ENCODE measurements at regions not wholly inside any gene's neighbourhood (a gene's known extent, or its start where the extent isn't known, plus 50 kb on each side); places are given as distances from the start of the nearest gene placed in this dataset.

DNA sequence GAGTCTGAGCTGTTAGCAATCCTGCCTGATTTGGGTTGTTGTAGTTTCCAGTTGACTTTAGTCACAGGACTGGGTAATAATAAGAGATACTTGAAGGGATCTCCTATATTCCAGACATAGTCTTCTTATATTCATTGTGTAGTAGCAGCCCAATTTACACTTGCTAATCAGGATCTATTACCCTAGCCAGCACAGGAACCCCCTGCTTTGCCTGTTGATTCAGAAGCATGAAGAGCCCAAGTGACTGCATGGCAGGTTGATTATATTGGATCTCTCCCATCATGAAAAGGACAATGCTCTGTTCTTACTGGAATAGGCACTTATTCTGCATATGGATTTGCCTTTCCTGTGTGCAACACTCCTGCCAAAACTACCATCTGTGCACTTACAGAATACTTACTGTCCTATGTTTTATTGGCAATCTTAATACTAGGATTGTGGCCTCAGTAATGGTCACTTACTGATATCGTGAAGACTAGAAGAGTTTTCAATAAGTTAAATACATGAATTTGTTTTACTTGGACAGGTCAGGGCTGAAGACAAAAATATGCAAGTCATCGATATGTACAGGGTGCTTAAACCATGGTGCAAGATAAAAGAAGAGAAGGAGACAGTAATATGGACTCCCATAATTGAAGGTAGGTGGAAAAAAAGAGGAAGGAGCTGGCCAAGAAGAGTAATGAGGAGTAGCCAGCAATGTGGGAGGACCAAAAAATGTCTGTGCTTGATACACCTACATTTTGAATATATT is 304.1 kb downstream of the MCTP2 start:
- in situ Hi-C loops (cut with HindIII; ENCODE audit: low pct_unique_long_range_greater_than_20kb, low sequenced_read_pairs): no loop called here
- no peak for TF ChIP-seq JUND (IDR thresholded peaks at IDR 0.05; ENCODE audit: low read depth)
- DNase-seq (ENCODE audit: low read depth in 1 of 2, low spot score in 1 of 2): no peak

DNA sequence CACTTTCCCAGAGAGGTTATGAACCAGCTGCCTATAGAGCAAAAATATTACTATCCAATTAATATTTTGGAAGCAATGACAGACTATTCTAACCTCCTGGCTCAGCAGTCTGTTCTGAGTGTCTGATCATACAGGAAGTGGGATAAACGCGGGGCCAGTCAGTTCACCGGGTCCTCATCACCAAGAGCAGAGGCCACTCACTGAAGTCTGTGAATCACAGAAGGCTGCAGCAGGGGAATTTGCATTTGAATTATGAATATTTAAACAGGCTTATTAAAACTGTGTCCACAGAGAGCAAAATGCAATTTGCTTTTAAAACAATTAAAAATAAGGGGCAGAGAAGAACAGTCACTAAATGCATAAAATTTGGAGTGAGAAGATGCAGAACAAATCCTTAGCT is 305.2 kb downstream of the MCTP2 start:
- in situ Hi-C loops (cut with HindIII; ENCODE audit: low pct_unique_long_range_greater_than_20kb, low sequenced_read_pairs): no loop called here
- DNase-seq (ENCODE audit: low read depth in 1 of 2, low spot score in 1 of 2): no peak
- TF ChIP-seq JUND (IDR thresholded peaks at IDR 0.05; ENCODE audit: low read depth): no peak

DNA sequence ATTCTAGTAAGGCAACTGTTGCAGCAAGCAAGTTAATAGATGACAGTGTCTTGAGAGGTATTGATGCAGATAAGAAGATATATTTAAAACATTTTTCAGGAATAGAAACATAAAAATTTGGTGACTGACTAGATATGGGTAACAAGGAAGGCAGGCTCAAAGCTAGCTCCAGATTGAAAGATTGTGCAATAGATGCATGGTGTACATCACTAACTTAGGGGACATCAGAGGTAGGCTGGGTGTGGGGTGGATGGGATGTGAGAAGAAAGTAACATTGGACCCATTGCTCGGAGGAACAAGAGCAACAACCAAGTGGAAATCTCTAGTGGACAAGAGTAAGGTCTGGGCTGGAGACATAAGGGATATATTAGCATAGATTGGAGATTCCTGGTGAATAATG is 306.9 kb downstream of the MCTP2 start:
- DNase-seq (ENCODE audit: low read depth in 1 of 2, low spot score in 1 of 2): no peak
- no peak for TF ChIP-seq JUND (IDR thresholded peaks at IDR 0.05; ENCODE audit: low read depth)
- in situ Hi-C loops (cut with HindIII; ENCODE audit: low pct_unique_long_range_greater_than_20kb, low sequenced_read_pairs): no loop called here

DNA sequence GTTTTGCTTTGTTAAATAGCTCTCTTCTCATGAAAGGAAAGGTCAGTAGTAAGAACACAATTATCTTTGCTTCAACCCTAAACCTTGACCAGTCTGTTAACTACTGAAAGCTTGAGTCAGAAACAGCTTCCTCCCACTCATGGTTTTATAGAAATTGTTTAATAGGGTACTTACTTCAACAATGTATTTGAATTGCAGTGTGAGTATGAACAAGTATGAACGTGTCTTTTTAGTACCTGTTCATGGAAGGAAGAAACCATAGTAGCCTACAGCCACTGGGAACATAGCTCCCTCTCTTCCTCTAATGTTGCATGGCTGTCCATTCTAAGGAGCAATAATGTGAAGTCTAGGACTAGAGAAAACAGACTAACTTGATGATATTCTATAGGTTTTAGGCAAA is 311.0 kb downstream of the MCTP2 start:
- no peak for DNase-seq (ENCODE audit: low read depth in 1 of 2, low spot score in 1 of 2)
- in situ Hi-C loops (cut with HindIII; ENCODE audit: low pct_unique_long_range_greater_than_20kb, low sequenced_read_pairs): no loop called here
- TF ChIP-seq JUND (IDR thresholded peaks at IDR 0.05; ENCODE audit: low read depth): no peak

DNA sequence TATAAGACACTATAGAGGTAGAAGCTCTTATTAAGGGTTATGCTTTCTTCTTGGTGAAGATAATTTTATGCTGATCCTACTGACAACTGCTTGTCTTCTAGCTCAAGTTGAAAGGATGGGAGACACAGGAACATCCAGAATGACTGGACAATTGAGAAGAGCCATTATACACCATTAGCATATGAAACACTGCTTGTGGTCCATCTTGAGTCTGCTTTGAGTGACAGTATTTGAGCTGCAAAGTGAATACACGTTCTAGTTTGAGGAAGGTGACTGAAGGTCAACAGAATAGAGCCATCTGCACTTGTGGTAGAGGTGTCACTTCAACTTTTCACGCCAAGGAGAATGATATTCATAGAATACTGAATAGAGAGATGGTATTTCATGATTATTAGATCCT is 315.4 kb downstream of the MCTP2 start:
- no peak for TF ChIP-seq JUND (IDR thresholded peaks at IDR 0.05; ENCODE audit: low read depth)
- in situ Hi-C loops (cut with HindIII; ENCODE audit: low pct_unique_long_range_greater_than_20kb, low sequenced_read_pairs): no loop called here
- no peak for DNase-seq (ENCODE audit: low read depth in 1 of 2, low spot score in 1 of 2)

DNA sequence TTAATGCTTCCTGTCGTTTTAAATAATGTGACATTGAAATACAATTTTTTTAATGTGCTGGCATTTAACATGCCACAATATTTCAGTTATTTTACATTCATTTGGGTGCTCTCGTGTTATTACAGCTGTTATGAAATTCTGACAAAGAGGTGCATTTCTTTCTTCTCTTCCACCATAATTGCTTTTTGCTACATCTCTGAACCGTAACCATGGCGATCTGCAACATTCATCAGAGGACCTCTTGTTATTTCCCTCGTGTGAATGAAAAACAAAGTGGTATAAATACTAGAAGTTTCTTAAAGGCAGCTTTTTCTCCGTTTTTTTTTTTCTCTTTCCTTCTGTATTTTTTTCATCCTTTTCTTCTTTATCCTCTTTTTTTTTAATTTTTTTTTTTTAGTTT is 316.4 kb downstream of the MCTP2 start:
- no peak for TF ChIP-seq JUND (IDR thresholded peaks at IDR 0.05; ENCODE audit: low read depth)
- DNase-seq (ENCODE audit: low read depth in 1 of 2, low spot score in 1 of 2): no peak
- in situ Hi-C loops (cut with HindIII; ENCODE audit: low pct_unique_long_range_greater_than_20kb, low sequenced_read_pairs): no loop called here

DNA sequence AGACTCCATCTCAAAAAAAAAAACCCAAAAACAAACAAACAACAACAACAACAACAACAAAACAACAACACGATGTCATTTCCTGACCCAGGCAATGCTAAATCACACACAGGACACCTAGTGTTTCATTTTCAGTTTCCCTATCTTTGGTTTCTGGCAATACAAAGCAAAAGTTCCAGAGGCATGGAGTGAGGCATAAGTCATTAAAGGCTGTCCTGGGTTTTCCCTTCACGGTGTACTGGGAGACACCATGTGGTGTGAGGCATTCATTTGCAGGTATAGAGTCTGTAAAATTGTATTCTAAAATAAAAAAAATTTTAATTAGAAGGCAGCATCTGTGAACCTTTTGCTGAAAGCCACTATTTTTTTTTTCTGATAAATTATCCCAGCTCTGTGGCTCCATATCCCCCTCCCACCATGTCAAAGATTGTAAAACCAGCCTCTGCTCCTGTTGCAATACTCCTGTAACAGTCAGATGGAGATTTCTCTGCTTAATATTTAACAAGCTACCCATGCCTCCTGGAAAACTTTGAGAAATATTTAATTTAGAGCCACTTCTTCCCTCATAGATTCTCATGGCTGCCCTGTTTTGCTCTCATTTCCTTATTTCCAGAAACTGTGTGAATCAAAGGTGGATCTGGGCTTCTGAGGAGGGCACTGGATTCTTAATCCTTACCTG is 324.6 kb downstream of the MCTP2 start:
- DNase-seq (ENCODE audit: low read depth in 1 of 2, low spot score in 1 of 2): no peak
- in situ Hi-C loops (cut with HindIII; ENCODE audit: low pct_unique_long_range_greater_than_20kb, low sequenced_read_pairs): no loop called here
- no peak for TF ChIP-seq JUND (IDR thresholded peaks at IDR 0.05; ENCODE audit: low read depth)

DNA sequence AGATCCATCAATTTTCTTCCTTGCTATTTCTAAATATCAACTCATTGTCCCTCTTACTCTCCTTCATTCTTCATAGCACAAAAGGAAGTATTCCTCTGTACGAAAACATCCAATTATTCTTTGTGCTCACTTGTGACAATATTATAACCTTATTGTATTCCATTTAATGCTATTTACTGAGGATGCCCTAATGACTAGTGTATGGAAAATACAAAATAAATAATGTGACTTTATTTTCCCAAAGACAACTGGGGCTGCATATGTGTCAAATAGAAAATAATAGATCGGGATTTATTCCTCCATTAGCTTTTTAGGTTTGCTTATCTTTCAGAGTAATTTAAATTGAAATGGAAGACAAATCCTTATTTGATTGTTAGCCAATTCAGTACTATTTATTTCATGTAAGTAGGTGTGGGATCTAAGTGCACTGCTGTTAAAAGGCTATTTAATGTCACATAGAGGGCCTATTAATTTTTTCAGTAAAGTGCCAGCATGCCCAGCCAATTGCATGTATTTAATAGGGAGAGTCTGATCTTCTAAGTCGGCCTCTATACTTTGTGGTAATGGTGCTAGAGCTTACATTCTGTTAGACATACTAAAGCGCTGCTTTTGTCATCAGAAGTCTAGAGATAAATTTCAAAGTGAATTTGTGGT is 329.8 kb downstream of the MCTP2 start:
- in situ Hi-C loops (cut with HindIII; ENCODE audit: low pct_unique_long_range_greater_than_20kb, low sequenced_read_pairs): no loop called here
- no peak for DNase-seq (ENCODE audit: low read depth in 1 of 2, low spot score in 1 of 2)

DNA sequence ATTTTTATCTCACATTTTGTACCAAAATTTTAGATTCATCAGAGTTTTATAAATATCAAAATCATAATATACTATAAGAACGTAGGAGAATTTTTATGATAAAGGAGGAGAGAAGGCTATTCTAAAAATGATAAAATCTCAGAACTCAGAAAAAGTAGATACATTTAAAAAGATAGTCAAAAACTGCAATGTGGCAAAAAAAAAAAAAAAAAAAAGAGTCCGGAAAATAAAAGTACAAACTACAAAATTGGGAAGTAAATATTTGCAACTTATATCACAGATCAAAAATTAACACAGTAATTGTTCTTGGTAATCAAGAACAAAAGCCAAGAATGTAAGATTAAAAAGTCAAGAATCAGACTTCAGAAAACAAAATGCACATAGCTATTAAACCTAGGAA is 332.1 kb downstream of the MCTP2 start:
- no peak for TF ChIP-seq JUND (IDR thresholded peaks at IDR 0.05; ENCODE audit: low read depth)
- no peak for DNase-seq (ENCODE audit: low read depth in 1 of 2, low spot score in 1 of 2)
- in situ Hi-C loops (cut with HindIII; ENCODE audit: low pct_unique_long_range_greater_than_20kb, low sequenced_read_pairs): no loop called here

More for the DNA sequence above, 329.8 kb downstream of the MCTP2 start:
- no peak for TF ChIP-seq JUND (IDR thresholded peaks at IDR 0.05; ENCODE audit: low read depth)

DNA sequence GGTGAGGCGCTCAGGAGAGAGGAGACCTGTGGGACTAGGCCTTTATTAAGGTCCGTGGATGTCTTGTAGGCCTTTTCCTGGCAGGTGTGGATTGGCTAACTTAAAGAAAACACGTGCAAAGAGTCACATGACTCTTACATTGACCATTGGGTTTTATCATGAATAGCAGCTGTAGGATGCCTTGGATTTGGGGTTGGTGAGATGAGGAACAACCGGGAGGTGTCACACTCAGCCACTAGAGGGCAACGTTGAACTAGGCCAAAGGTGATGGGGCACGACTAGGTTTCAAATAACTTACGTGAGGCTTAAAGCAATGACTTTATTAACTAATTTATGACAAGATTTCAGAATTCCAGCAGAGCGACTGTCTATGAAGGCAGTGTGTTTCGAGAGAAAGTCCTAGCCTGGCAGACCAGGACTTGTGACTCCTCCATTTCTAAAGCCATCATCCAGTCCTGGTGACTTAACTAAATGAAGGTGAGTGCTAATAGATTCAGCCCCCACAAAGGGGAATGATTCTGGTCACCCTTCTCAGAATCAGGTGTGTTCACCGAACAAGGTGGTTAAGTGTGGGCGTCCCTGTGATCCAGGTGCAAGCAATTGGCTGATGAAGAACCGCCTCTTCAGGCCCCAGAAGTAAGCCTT is 345.6 kb downstream of the MCTP2 start:
- in situ Hi-C loops (cut with HindIII; ENCODE audit: low pct_unique_long_range_greater_than_20kb, low sequenced_read_pairs): no loop called here
- no peak for TF ChIP-seq JUND (IDR thresholded peaks at IDR 0.05; ENCODE audit: low read depth)

DNA sequence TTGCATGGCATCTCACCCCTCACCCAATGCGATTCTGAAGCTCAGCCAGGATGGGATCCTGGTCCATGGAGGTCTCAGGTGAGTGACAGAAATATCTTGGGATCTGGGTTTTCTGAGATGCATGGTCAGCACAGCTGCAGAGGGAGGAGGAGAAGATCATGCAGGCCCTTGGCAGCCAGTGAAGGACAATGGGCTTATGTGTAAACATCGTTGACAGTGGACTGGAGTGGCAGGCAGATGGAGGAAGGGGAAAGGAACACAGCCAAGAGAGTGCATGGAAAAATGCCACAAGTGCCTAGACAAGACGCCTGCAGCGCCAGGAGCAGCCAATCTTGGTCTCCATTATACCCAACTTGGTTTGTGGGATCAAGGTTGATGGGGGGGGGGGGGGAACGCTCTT is 347.9 kb downstream of the MCTP2 start:
- no peak for TF ChIP-seq JUND (IDR thresholded peaks at IDR 0.05; ENCODE audit: low read depth)
- DNase-seq (ENCODE audit: low read depth in 1 of 2, low spot score in 1 of 2): no peak
- in situ Hi-C loops (cut with HindIII; ENCODE audit: low pct_unique_long_range_greater_than_20kb, low sequenced_read_pairs): no loop called here

More for the DNA sequence above, 345.6 kb downstream of the MCTP2 start:
- DNase-seq (ENCODE audit: low read depth in 1 of 2, low spot score in 1 of 2): peak in 1 of 2 experiments; percentile 48

DNA sequence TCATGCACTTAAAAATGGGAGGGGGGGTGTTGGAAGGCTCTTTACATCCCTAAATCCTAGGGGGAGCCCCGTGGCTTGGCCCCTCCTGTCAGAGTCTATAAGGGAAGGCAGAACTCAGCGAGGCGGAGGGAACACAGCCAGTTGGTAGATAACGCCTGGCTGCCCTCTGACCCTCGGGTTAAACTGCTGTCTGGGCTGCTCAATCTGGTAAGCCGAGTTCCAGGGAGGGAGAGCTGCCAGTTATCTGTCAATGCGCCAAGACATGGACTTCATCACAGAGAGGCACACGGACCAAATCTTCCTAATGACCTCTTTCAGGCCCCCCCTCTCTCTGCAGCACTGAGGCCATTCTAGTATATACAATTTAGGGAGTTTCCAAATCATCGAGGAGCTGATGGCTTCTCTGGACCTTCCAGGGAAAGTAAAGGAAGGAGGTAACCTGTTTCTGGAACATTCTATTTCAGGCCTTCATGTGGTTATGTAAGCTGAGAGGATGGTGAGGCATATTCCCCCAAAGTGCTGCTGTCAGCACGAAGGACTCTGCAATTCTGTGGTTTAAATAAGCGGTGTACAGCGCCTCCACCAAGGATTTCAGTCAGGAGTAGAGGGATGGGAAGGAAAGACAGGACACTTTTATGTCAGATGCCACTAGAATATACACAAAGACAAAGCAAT is 349.0 kb downstream of the MCTP2 start:
- in situ Hi-C loops (cut with HindIII; ENCODE audit: low pct_unique_long_range_greater_than_20kb, low sequenced_read_pairs): no loop called here
- DNase-seq (ENCODE audit: low read depth in 1 of 2, low spot score in 1 of 2): peak in 1 of 2 experiments; percentile 5
- no peak for TF ChIP-seq JUND (IDR thresholded peaks at IDR 0.05; ENCODE audit: low read depth)

All from T47D (cell line).